ENCODE measurements at regions not wholly inside any gene's neighbourhood (a gene's known extent, or its start where the extent isn't known, plus 50 kb on each side); places are given as distances from the start of the nearest gene placed in this dataset.

DNA sequence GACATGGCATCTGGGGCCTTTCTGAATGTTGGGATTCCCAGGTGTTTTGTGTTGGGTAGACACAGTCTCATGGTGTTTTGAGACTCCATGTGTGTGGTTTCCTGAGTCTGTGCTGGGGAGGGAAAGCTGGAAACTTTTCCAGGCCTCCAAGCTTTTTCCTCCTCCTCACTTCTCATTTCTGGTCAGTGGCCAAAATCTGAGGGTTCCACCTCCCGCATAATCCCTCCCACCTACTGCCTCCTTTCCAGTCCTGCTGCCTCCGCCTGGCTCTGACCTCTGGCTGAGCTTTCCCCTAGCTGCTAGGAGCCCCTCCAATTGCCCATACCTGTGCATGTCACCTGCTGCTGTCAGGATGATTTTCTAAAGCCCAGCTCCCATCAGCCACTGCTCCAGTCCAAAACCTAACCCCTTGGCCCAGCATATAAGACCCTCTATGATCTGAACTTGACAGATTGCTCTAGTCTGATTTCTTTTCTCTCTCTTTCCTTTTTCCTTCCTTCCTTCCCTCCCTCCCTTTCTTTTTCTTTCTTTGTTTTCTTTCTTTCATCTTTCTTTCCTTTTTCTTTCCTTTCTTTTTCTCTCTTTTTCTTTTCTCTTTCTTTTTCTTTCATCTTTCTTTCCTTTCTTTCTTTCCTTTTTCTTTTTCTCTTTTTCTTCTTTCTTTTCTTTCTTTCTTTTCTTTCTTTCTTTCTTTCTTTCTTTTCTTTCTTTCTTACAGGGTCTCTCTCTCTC, 51.4 kb upstream of the NECTIN1 start:
- no peak overlapping the region for H3K27ac ChIP-seq (ENCODE audit: insufficient read depth in 1 of 2, low read depth in 1 of 2, low read length in 2 of 2, poor library complexity in 1 of 2, severe bottlenecking in 2 of 2)
- no peaks in the 10 kb centered on the region for H3K4me1 ChIP-seq (ENCODE audit: control extremely low read depth in 1 of 4, control insufficient read depth in 4 of 4, insufficient read depth in 4 of 4, low read length in 3 of 4)
- WGBS (ENCODE audit: insufficient coverage), result 92% methylated on average over 2 of the region's 2 CpGs
- peaks cover 0 to 51% (median 4%) of the 10 kb centered on the region in 5 experiments for H3K27me3 ChIP-seq (replicated peaks in 2 of 5; ENCODE audit: control insufficient read depth in 4 of 5, insufficient read depth in 5 of 5, low read length in 4 of 5)
- ChIA-PET POLR2A (no interaction called here), CTCF (no interaction called here)
- no peaks in the 10 kb centered on the region for H3K36me3 ChIP-seq (ENCODE audit: control insufficient read depth in 4 of 4, insufficient read depth in 4 of 4, low read length in 3 of 4)
- DNase-seq, result no peak
- no peak overlapping the region for H3K4me3 ChIP-seq (ENCODE audit: control insufficient read depth in 1 of 7, extremely low read depth in 1 of 7, insufficient read depth in 4 of 7, low read depth in 2 of 7, low read length in 6 of 7)
- peaks cover 0 to 5% (median 0%) of the 10 kb centered on the region in 5 experiments for H3K9me3 ChIP-seq (ENCODE audit: control extremely low read depth in 1 of 5, control insufficient read depth in 4 of 5, insufficient read depth in 2 of 5, low read depth in 1 of 5, low read length in 4 of 5)

- ChIA-PET CTCF (no interaction called here), POLR2A (interaction anchor here (0.5 kb wide), 1 partner anchor 36 kb away, joined by 3 read pairs; no protein-coding TSS in a partner anchor)
- DNase-seq, result no peak
- no peaks in the 10 kb centered on the region for H3K4me1 ChIP-seq (ENCODE audit: control extremely low read depth in 1 of 4, control insufficient read depth in 4 of 4, insufficient read depth in 4 of 4, low read length in 3 of 4)
- peaks cover 0 to 53% (median 4%) of the 10 kb centered on the region in 5 experiments for H3K27me3 ChIP-seq (replicated peaks in 2 of 5; ENCODE audit: control insufficient read depth in 4 of 5, insufficient read depth in 5 of 5, low read length in 4 of 5)
- H3K9me3 ChIP-seq (ENCODE audit: control extremely low read depth in 1 of 5, control insufficient read depth in 4 of 5, insufficient read depth in 2 of 5, low read depth in 1 of 5, low read length in 4 of 5), result peaks cover 0 to 5% (median 0%) of the 10 kb centered on the region in 5 experiments
- H3K27ac ChIP-seq (ENCODE audit: insufficient read depth in 1 of 2, low read depth in 1 of 2, low read length in 2 of 2, poor library complexity in 1 of 2, severe bottlenecking in 2 of 2), result no peak overlapping the region
- no peak overlapping the region for H3K4me3 ChIP-seq (ENCODE audit: control insufficient read depth in 1 of 7, extremely low read depth in 1 of 7, insufficient read depth in 4 of 7, low read depth in 2 of 7, low read length in 6 of 7)
- no peaks in the 10 kb centered on the region for H3K36me3 ChIP-seq (ENCODE audit: control insufficient read depth in 4 of 4, insufficient read depth in 4 of 4, low read length in 3 of 4)
- WGBS (ENCODE audit: insufficient coverage), result 54% methylated on average over 16 of the region's 22 CpGs
These were observed 50.4 kb upstream of the NECTIN1 start for GRCh38 chr11:119779195-119780071.
